SK-N-MC (cell line): ENCODE measurements at regions not wholly inside any gene's neighbourhood (a gene's known extent, or its start where the extent isn't known, plus 50 kb on each side); places are given as distances from the start of the nearest gene placed in this dataset.
A peak's percentile ranks its signal among the peaks of the same experiment; 100 is the strongest.

Experiments used
- DNase-seq: peaks from one replicate; pipeline ENCODE4 v3.0.0-alpha.2; 2011; ENCODE audit warnings: low read depth, low spot score
- H3K27ac ChIP-seq: fragments of 200-600 bp; sonication (generic); 2 replicates; pipeline ENCODE4 v1.5.1; 2016; ENCODE audit warnings: mixed run types
- H3K36me3 ChIP-seq: fragments of 200-600 bp; sonication (generic); 2 replicates; pipeline ENCODE4 v1.6.1; 2017; ENCODE audit warnings: antibody characterized with exemption, low read length, mixed read lengths; ENCODE audit not compliant: insufficient read depth
- H3K4me3 ChIP-seq: fragments of 200-600 bp; sonication (generic); 2 replicates; pipeline ENCODE4 v1.5.1; 2016
- H3K9ac ChIP-seq: fragments of 200-600 bp; sonication (generic); 2 replicates; pipeline ENCODE4 v1.8.0; 2017; ENCODE audit warnings: mixed run types, mixed read lengths; ENCODE audit not compliant: insufficient read length
- H3K9me3 ChIP-seq: fragments of 200-600 bp; sonication (generic); 2 replicates; pipeline ENCODE4 v1.6.1; 2017; ENCODE audit warnings: low read depth, mild to moderate bottlenecking, antibody characterized with exemption, low read length, moderate library complexity, mixed read lengths
- EZH2 ChIP-seq: fragments of 200-600 bp; sonication (generic); IDR thresholded peaks from one replicate; pipeline ENCODE4 v1.6.1; 2017; ENCODE audit warnings: antibody characterized with exemption
- FOXP2 ChIP-seq: optimal IDR thresholded peaks from 2 replicates; pipeline ENCODE3; 2011; ENCODE audit warnings: mild to moderate bottlenecking, moderate library complexity; ENCODE audit not compliant: insufficient read depth; ENCODE audit errors: extremely low read length, control extremely low read depth
- POLR2AphosphoS5 ChIP-seq: IDR thresholded peaks from 2 replicates; pipeline ENCODE4 v1.6.1; 2012; ENCODE audit warnings: mild to moderate bottlenecking, low read depth, low read length, borderline replicate concordance

- H3K27ac ChIP-seq = no peak overlapping the region
- no peak for DNase-seq
- no peak overlapping the region for H3K4me3 ChIP-seq
- no peaks in the 10 kb centered on the region for H3K9me3 ChIP-seq
- no peak overlapping the region for H3K9ac ChIP-seq
- H3K36me3 ChIP-seq = no peaks in the 10 kb centered on the region
- TF ChIP-seq POLR2AphosphoS5 (no peak), FOXP2 (no peak), EZH2 (no peak)
Measured at GRCh38 chr12:62127516-62127915, 132.7 kb upstream of the USP15 start.

DNA sequence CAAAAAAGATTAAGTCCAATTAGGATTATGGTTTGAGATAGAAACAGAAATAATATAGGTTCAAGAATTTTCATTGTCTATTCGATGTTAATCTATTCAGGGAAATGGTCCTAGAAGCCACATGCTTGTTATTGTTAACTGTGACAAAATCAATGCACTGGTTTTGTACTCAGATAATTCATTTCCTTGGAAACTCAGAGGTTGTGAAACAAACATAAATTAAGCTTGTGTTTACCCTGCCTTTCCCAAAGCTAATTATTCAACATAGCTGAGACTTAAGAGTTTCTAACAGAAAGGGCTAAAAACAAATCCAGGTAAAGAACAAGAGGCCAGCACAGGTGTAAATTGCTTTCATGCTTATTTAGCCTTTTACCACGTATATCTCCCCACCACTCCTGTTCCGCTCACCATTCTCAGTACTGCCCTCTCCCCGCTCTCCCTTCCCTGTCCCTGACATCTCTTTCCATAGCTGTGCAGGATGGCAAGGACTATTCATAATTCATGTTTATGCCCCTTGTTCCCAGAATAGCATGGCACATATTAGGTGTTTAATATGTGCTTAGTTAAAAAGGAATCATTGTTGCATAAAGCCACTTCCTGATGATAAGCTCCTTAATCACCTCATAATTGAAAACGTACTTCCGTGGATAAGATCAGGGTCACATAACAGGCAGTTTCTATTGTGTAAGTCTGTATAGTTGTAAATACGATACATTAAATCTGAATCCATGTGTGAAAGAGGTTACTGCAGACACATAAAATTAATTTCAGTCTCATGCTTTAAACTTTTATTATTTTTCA, 131.8 kb upstream of the USP15 start:
- peak overlapping the region; percentile 7; the same call in 1 of the 2 replicates for H3K4me3 ChIP-seq
- peak; percentile 61 for DNase-seq
- no peak overlapping the region for H3K27ac ChIP-seq
- no peak for TF ChIP-seq EZH2
- peak; percentile 42; the same call in 1 of the 2 replicates for TF ChIP-seq POLR2AphosphoS5
- no peak for TF ChIP-seq FOXP2
- no peaks in the 10 kb centered on the region for H3K36me3 ChIP-seq
- H3K9me3 ChIP-seq = no peaks in the 10 kb centered on the region
- H3K9ac ChIP-seq = no peak overlapping the region

DNA sequence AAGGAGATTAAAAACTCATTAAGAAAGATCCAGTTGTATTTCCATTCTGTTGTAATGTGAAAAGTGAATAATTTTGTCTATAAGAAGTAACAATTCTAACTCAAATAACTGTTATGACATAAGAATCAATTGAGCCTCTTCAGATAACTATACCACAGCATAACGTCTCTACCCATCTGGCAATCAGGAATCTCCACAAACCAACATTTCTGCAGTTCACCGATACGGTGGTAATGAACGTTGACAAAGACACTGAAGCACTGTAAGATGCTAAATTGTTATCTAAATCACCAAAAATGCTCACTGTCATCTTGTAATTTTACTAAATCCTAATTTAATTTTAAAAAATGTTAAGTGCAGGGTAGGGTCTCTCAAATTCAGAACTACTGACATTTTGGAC, 130.9 kb upstream of the USP15 start:
- TF ChIP-seq FOXP2 (no peak), POLR2AphosphoS5 (no peak), EZH2 (no peak)
- Histone ChIP-seq H3K4me3 (no peak overlapping the region), H3K9ac (no peak overlapping the region), H3K27ac (no peak overlapping the region), H3K36me3 (no peaks in the 10 kb centered on the region), H3K9me3 (no peaks in the 10 kb centered on the region)
- DNase-seq = no peak

DNA sequence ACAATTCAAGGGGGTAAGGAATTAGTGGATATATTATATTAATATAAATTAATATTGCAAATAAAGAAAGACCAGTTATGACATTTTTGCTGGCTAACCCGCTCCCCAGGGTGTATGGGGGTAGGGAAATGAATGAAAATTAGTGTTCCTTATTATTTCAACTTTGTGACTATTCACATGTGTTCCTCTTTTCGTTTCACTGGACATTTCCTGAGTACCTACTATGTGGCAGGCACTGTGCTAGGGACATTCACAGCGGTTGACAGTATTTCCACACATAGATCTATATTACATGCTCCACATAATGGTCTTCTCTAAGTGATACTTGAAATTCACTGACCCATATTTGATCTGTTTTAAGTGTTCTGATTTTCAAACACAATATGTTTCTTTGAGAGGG, 129.8 kb upstream of the USP15 start:
- no peak for TF ChIP-seq EZH2
- TF ChIP-seq POLR2AphosphoS5 = no peak
- no peak for TF ChIP-seq FOXP2
- no peak overlapping the region for H3K27ac ChIP-seq
- H3K9me3 ChIP-seq = no peaks in the 10 kb centered on the region
- no peak overlapping the region for H3K4me3 ChIP-seq
- no peak overlapping the region for H3K9ac ChIP-seq
- H3K36me3 ChIP-seq = no peaks in the 10 kb centered on the region
- DNase-seq = no peak

GRCh38 chr12:62130834-62131552, 129.2 kb upstream of the USP15 start:
- Histone ChIP-seq H3K9ac (no peak overlapping the region), H3K27ac (no peak overlapping the region), H3K36me3 (no peaks in the 10 kb centered on the region), H3K4me3 (no peak overlapping the region), H3K9me3 (no peaks in the 10 kb centered on the region)
- TF ChIP-seq FOXP2 (no peak), EZH2 (no peak), POLR2AphosphoS5 (no peak)
- DNase-seq = no peak

DNA sequence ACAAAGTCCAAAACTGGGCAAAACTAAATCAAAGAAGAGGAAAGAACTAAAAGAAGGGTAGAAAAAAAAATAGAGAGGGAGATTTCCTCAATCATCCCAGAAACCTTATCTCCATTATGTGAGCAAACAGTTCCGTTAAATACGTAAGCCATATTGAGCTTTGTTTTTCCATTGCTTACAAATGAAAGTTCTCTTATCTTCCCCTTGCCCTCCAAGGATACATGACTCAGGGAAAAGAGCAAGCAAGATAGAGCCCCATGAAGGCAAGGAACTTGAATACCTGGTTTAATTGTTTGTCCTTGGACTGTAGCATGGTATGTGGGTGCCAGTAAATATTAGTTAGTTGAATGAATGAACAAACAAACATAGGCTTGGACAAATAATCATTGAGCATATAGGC, 126.8 kb upstream of the USP15 start:
- TF ChIP-seq FOXP2 = no peak

DNA sequence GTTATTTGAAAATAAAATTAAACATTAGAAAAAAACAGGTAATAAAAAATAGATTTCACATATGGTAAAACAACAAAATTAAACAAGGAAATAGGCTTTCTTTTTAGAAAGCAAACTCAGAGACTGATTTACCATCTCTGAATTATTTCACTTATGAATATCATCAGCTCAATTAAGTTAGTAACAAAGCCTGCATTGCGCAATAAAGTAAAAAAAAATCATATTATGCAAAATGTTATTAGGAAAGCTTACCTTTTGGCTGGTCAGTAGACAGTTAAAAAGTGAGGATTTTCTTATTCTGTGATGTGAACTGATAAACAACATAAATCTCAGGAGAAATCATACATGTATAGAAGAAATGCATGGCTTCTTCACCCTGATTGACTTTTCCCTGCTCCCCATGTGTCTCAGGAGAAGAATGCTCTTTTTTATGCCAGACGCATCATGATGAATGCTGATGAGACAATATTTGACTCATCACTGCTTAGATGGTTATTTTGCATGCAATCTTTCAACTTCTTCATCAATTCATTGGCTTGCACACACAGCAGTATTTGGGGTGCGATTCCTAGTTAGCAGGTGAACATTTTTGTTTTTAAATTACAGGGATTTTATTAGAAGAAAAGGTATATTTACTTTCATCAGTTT, 124.5 kb upstream of the USP15 start:
- no peaks in the 10 kb centered on the region for H3K9me3 ChIP-seq
- TF ChIP-seq EZH2 (no peak), FOXP2 (no peak), POLR2AphosphoS5 (no peak)
- H3K9ac ChIP-seq = no peak overlapping the region
- H3K4me3 ChIP-seq = no peak overlapping the region
- DNase-seq = no peak
- H3K36me3 ChIP-seq = no peaks in the 10 kb centered on the region
- no peak overlapping the region for H3K27ac ChIP-seq

More for the DNA sequence above, 126.8 kb upstream of the USP15 start:
- Histone ChIP-seq H3K4me3 (no peak overlapping the region), H3K9ac (no peak overlapping the region), H3K9me3 (no peaks in the 10 kb centered on the region), H3K27ac (no peak overlapping the region), H3K36me3 (no peaks in the 10 kb centered on the region)
- DNase-seq = no peak

GRCh38 chr12:62136496-62136895, 123.7 kb upstream of the USP15 start:
- H3K9ac ChIP-seq = no peak overlapping the region
- no peaks in the 10 kb centered on the region for H3K36me3 ChIP-seq
- TF ChIP-seq POLR2AphosphoS5 (no peak), FOXP2 (no peak), EZH2 (no peak)
- no peak overlapping the region for H3K27ac ChIP-seq
- H3K4me3 ChIP-seq = no peak overlapping the region
- DNase-seq = no peak
- H3K9me3 ChIP-seq = no peaks in the 10 kb centered on the region
